Loucy (cell line): ENCODE measurements at regions not wholly inside any gene's neighbourhood (a gene's known extent, or its start where the extent isn't known, plus 50 kb on each side); places are given as distances from the start of the nearest gene placed in this dataset.

Source experiments
- H2AFZ ChIP-seq: fragments of 200-600 bp; sonication (generic); 2 replicates; pipeline ENCODE4 v1.6.0; 2016; ENCODE audit warnings: antibody characterized with exemption, mild to moderate bottlenecking, low read length, moderate library complexity
- H3F3A ChIP-seq: fragments of 200-600 bp; 2 replicates; pipeline ENCODE4 v1.6.0; 2016; ENCODE audit warnings: antibody characterized with exemption, low read depth, mild to moderate bottlenecking
- H3K27me3 ChIP-seq: fragments of 200-600 bp; sonication (generic); 2 replicates; pipeline ENCODE4 v1.6.1; 2014; ENCODE audit warnings: low read length, mild to moderate bottlenecking; ENCODE audit not compliant: insufficient read depth, poor library complexity, severe bottlenecking
- H3K36me3 ChIP-seq: fragments of 200-600 bp; sonication (generic); 2 replicates; pipeline ENCODE4 v1.6.1; 2016; ENCODE audit warnings: low read length; ENCODE audit not compliant: insufficient read depth
- H3K4me1 ChIP-seq: fragments of 200-600 bp; sonication (generic); 2 replicates; pipeline ENCODE4 v1.5.1; 2014; ENCODE audit warnings: low read length, mild to moderate bottlenecking; ENCODE audit not compliant: insufficient read depth, poor library complexity, severe bottlenecking
- H3K4me2 ChIP-seq: fragments of 200-600 bp; sonication (generic); 2 replicates; pipeline ENCODE4 v1.6.0; 2014; ENCODE audit warnings: antibody characterized with exemption, low read length, low read depth, mild to moderate bottlenecking; ENCODE audit not compliant: poor library complexity, severe bottlenecking
- H3K4me3 ChIP-seq: fragments of 200-600 bp; sonication (generic); 2 replicates; pipeline ENCODE4 v1.5.1; 2014; ENCODE audit warnings: low read length, mild to moderate bottlenecking, mixed read lengths; ENCODE audit not compliant: poor library complexity, severe bottlenecking
- H3K79me2 ChIP-seq: fragments of 200-600 bp; sonication (generic); 2 replicates; pipeline ENCODE4 v1.6.1; 2014; ENCODE audit warnings: low read length; ENCODE audit not compliant: insufficient read depth
- H3K9ac ChIP-seq: fragments of 200-600 bp; sonication (generic); 2 replicates; pipeline ENCODE4 v1.6.0; 2014; ENCODE audit warnings: mild to moderate bottlenecking, low read depth, low read length, moderate library complexity; ENCODE audit not compliant: poor library complexity, severe bottlenecking
- H3K9me2 ChIP-seq: fragments of 200-600 bp; sonication (generic); replicated peaks from 2 replicates; pipeline ENCODE4 v1.6.1; 2016; ENCODE audit warnings: low read depth, low read length, mixed read lengths
- H3K9me3 ChIP-seq: fragments of 200-600 bp; sonication (generic); 2 replicates; pipeline ENCODE4 v1.6.1; 2014; ENCODE audit warnings: mild to moderate bottlenecking, antibody characterized with exemption, low read length, low read depth; ENCODE audit not compliant: insufficient read depth
- H4K20me1 ChIP-seq: fragments of 200-600 bp; sonication (generic); 2 replicates; pipeline ENCODE4 v1.6.0; 2014; ENCODE audit warnings: antibody characterized with exemption, low read length, mild to moderate bottlenecking; ENCODE audit not compliant: insufficient read depth, poor library complexity, severe bottlenecking
- CTCF ChIP-seq: fragments of 200-600 bp; sonication (generic); conservative IDR thresholded peaks from 2 replicates; pipeline ENCODE4 v1.5.1; 2014; ENCODE audit warnings: mild to moderate bottlenecking, antibody characterized with exemption, low read length
- EZH2phosphoT487 ChIP-seq: fragments of 200-600 bp; IDR thresholded peaks from 2 replicates; pipeline ENCODE4 v1.6.1; 2018; ENCODE audit warnings: antibody characterized with exemption, mild to moderate bottlenecking, moderate library complexity, borderline replicate concordance

DNA sequence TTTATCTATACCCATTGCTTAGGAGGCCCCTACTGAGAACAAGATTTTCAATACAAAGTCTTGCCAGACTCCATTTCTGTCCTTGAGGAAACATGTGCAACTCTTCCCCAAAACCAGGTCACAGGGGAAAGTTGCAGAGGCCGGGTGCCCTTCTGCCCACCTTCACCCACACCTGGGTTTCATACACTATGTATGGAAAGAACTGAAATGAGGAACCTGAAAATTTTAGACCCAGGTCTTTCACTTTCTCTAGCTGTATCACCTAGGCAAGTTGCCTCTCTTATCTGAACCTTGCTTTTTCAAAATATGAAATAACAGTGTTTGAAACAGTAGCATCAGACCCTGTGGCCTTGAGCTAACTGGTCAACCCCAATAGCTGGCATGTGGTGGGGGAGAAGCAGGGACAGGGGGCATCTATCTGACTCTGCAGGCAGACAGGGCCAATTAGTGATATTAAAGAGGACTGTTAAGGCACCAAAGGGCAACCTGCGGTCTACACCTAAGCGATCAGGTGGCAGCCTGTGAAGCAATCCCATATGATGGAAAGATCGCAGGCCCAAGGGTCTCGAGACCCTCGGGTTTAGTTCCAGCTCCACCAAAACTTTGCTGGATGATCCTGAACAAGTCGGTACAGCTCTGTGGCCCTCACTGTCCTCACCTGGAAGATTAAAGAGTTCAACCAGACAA, 346.5 kb downstream of the BCL11B start:
- Histone ChIP-seq H3K36me3 (no peaks in the 10 kb centered on the region), H2AFZ (no peak overlapping the region), H3K4me3 (no peak overlapping the region), H4K20me1 (no peaks in the 10 kb centered on the region), H3K79me2 (no peaks in the 10 kb centered on the region), H3K9me2 (no peaks in the 10 kb centered on the region), H3K4me1 (no peaks in the 10 kb centered on the region), H3K9ac (no peak overlapping the region), H3K9me3 (0 out of 2 replicates have a peak, but pooled peaks cover 4% of the 10 kb centered on the region), H3K4me2 (no peak overlapping the region), H3F3A (no peaks in the 10 kb centered on the region), H3K27me3 (no peaks in the 10 kb centered on the region)
- no peak for TF ChIP-seq EZH2phosphoT487
- TF ChIP-seq CTCF: no peak

GRCh38 chr14:98926146-98926545, 345.9 kb downstream of the BCL11B start:
- no peaks in the 10 kb centered on the region for H4K20me1 ChIP-seq
- no peaks in the 10 kb centered on the region for H3F3A ChIP-seq
- H3K36me3 ChIP-seq: no peaks in the 10 kb centered on the region
- no peaks in the 10 kb centered on the region for H3K9me2 ChIP-seq
- H2AFZ ChIP-seq: no peak overlapping the region
- peaks cover 4% of the 10 kb centered on the region for H3K4me1 ChIP-seq
- no peak for TF ChIP-seq EZH2phosphoT487
- no peak for TF ChIP-seq CTCF
- H3K9me3 ChIP-seq: 0 out of 2 replicates have a peak, but pooled peaks cover 4% of the 10 kb centered on the region
- H3K9ac ChIP-seq: no peak overlapping the region
- no peaks in the 10 kb centered on the region for H3K27me3 ChIP-seq
- no peaks in the 10 kb centered on the region for H3K79me2 ChIP-seq
- no peak overlapping the region for H3K4me2 ChIP-seq
- no peak overlapping the region for H3K4me3 ChIP-seq

DNA sequence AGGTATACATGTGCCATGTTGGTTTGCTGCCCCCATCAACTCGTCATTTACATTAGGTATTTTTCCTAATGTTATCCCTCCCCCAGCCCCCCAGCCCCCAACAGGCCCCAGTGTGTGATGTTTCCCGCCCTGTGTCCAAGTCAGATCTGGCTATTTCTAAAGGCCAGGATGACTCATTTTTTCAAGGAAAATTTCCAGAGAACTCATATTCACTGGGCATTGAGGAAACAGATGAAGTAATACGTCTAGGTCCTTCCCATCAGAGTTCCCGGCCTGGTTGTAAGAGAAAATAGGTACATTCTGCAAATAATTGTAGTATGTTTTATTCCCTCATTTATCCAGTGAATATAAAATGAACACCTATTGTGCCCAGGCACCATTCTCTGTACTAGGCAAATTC, 345.2 kb downstream of the BCL11B start:
- Histone ChIP-seq H3K27me3 (no peaks in the 10 kb centered on the region), H3K4me2 (no peak overlapping the region)
- TF ChIP-seq CTCF (no peak), EZH2phosphoT487 (no peak)

More for the DNA sequence above, 345.2 kb downstream of the BCL11B start:
- no peak overlapping the region for H2AFZ ChIP-seq
- H3K9ac ChIP-seq: no peak overlapping the region
- peaks cover 11% of the 10 kb centered on the region for H3K4me1 ChIP-seq
- no peak overlapping the region for H3K4me3 ChIP-seq
- no peaks in the 10 kb centered on the region for H3K36me3 ChIP-seq
- 0 out of 2 replicates have a peak, but pooled peaks cover 4% of the 10 kb centered on the region for H3K9me3 ChIP-seq
- H4K20me1 ChIP-seq: no peaks in the 10 kb centered on the region
- H3K9me2 ChIP-seq: no peaks in the 10 kb centered on the region
- H3F3A ChIP-seq: no peaks in the 10 kb centered on the region
- no peaks in the 10 kb centered on the region for H3K79me2 ChIP-seq
